ENCODE measurements at regions not wholly inside any gene's neighbourhood (a gene's known extent, or its start where the extent isn't known, plus 50 kb on each side); places are given as distances from the start of the nearest gene placed in this dataset.

DNA sequence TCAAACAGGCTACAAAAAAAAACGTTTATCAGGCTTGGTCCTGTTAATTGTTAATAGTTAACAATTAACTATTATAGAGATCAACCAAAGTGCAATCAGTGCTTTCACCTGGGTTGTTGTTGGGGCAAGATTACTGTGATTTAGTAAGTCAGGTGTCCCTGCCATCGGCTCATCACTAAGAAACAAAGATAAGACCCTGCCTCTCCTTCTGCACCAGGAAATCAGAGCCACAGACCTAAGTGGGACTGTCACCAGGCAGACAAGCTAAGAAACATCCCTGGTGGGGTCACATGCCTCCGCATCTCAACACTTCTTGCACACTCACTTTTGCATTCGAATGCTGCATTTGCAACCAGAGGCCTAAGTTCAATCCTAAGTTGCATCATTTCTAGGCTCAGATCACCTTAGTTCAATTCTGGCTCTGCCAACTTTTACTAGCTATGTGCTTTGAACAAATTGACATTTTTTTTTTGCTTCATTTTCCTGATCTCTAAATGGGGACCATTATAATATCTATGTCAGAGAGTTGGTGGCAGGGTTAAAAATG is 298.9 kb upstream of the B3GAT1 start:
- TF ChIP-seq, protein P1, sequence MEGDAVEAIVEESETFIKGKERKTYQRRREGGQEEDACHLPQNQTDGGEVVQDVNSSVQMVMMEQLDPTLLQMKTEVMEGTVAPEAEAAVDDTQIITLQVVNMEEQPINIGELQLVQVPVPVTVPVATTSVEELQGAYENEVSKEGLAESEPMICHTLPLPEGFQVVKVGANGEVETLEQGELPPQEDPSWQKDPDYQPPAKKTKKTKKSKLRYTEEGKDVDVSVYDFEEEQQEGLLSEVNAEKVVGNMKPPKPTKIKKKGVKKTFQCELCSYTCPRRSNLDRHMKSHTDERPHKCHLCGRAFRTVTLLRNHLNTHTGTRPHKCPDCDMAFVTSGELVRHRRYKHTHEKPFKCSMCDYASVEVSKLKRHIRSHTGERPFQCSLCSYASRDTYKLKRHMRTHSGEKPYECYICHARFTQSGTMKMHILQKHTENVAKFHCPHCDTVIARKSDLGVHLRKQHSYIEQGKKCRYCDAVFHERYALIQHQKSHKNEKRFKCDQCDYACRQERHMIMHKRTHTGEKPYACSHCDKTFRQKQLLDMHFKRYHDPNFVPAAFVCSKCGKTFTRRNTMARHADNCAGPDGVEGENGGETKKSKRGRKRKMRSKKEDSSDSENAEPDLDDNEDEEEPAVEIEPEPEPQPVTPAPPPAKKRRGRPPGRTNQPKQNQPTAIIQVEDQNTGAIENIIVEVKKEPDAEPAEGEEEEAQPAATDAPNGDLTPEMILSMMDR (IDR thresholded peaks at IDR 0.05), result no peak
- no peak for TF ChIP-seq POLR2A (IDR thresholded peaks at IDR 0.05)

Data from body of pancreas (tissue), 4 donors.